ENCODE measurements at regions not wholly inside any gene's neighbourhood (a gene's known extent, or its start where the extent isn't known, plus 50 kb on each side); places are given as distances from the start of the nearest gene placed in this dataset.

- TF ChIP-seq, protein P1, sequence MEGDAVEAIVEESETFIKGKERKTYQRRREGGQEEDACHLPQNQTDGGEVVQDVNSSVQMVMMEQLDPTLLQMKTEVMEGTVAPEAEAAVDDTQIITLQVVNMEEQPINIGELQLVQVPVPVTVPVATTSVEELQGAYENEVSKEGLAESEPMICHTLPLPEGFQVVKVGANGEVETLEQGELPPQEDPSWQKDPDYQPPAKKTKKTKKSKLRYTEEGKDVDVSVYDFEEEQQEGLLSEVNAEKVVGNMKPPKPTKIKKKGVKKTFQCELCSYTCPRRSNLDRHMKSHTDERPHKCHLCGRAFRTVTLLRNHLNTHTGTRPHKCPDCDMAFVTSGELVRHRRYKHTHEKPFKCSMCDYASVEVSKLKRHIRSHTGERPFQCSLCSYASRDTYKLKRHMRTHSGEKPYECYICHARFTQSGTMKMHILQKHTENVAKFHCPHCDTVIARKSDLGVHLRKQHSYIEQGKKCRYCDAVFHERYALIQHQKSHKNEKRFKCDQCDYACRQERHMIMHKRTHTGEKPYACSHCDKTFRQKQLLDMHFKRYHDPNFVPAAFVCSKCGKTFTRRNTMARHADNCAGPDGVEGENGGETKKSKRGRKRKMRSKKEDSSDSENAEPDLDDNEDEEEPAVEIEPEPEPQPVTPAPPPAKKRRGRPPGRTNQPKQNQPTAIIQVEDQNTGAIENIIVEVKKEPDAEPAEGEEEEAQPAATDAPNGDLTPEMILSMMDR (IDR thresholded peaks at IDR 0.05) = no peak
- TF ChIP-seq POLR2A (IDR thresholded peaks at IDR 0.05) = no peak
- no peaks in the 10 kb centered on the region for H3K9me3 ChIP-seq
- H3K27ac ChIP-seq = no peak overlapping the region
- H3K27me3 ChIP-seq = no peaks in the 10 kb centered on the region
- H3K4me3 ChIP-seq (replicated peaks in 1 of 3) = no peak overlapping the region
- no peaks in the 10 kb centered on the region for H3K36me3 ChIP-seq
- WGBS, 2 donors = 83 to 85% methylated on average over 1 of the region's 1 CpG
- H3K4me1 ChIP-seq = no peaks in the 10 kb centered on the region
- intact Hi-C loops (cut with DNase I) = no loop called here
- no peak for DNase-seq
These were observed 400.0 kb downstream of the PLA2G4A start for GRCh38 chr1:187228790-187229189.

GRCh38 chr1:187229496-187229895 lies 400.7 kb downstream of the PLA2G4A start:
- H3K9me3 ChIP-seq = no peaks in the 10 kb centered on the region
- H3K27me3 ChIP-seq = no peaks in the 10 kb centered on the region
- H3K27ac ChIP-seq = no peak overlapping the region
- TF ChIP-seq, protein P1 (IDR thresholded peaks at IDR 0.05) = no peak
- no peak for TF ChIP-seq POLR2A (IDR thresholded peaks at IDR 0.05)
- no peaks in the 10 kb centered on the region for H3K36me3 ChIP-seq
- no peak overlapping the region for H3K4me3 ChIP-seq (replicated peaks in 1 of 3)
- DNase-seq = no peak
- no peaks in the 10 kb centered on the region for H3K4me1 ChIP-seq
- intact Hi-C loops (cut with DNase I) = no loop called here

GRCh38 chr1:187234706-187235105 lies 406.0 kb downstream of the PLA2G4A start:
- 39 to 53% methylated on average over 1 of the region's 1 CpG for WGBS, 2 donors
- intact Hi-C loops (cut with DNase I) = no loop called here
- no peak overlapping the region for H3K4me3 ChIP-seq (replicated peaks in 1 of 3)
- H3K9me3 ChIP-seq = no peaks in the 10 kb centered on the region
- TF ChIP-seq, protein P1 (IDR thresholded peaks at IDR 0.05) = no peak
- TF ChIP-seq POLR2A (IDR thresholded peaks at IDR 0.05) = no peak
- no peaks in the 10 kb centered on the region for H3K36me3 ChIP-seq
- H3K27ac ChIP-seq = no peak overlapping the region
- no peaks in the 10 kb centered on the region for H3K4me1 ChIP-seq
- no peak for DNase-seq
- no peaks in the 10 kb centered on the region for H3K27me3 ChIP-seq

GRCh38 chr1:187236199-187236598 lies 407.4 kb downstream of the PLA2G4A start:
- intact Hi-C loops (cut with DNase I) = no loop called here
- DNase-seq = no peak
- 78 to 83% methylated on average over 2 of the region's 2 CpGs for WGBS, 2 donors
- Histone ChIP-seq H3K4me1 (no peaks in the 10 kb centered on the region), H3K9me3 (no peaks in the 10 kb centered on the region), H3K4me3 (replicated peaks in 1 of 3) (no peak overlapping the region), H3K27ac (no peak overlapping the region), H3K27me3 (no peaks in the 10 kb centered on the region), H3K36me3 (no peaks in the 10 kb centered on the region)
- TF ChIP-seq, protein P1 (IDR thresholded peaks at IDR 0.05) = no peak
- TF ChIP-seq POLR2A (IDR thresholded peaks at IDR 0.05) = no peak

- H3K27me3 ChIP-seq = no peaks in the 10 kb centered on the region
- 54 to 68% methylated on average over 2 of the region's 2 CpGs for WGBS, 2 donors
- H3K4me1 ChIP-seq = no peaks in the 10 kb centered on the region
- no peak for DNase-seq
- no peak overlapping the region for H3K27ac ChIP-seq
- H3K36me3 ChIP-seq = no peaks in the 10 kb centered on the region
- H3K4me3 ChIP-seq (replicated peaks in 1 of 3) = no peak overlapping the region
- H3K9me3 ChIP-seq = no peaks in the 10 kb centered on the region
- no peak for TF ChIP-seq POLR2A (IDR thresholded peaks at IDR 0.05)
- TF ChIP-seq, protein P1 (IDR thresholded peaks at IDR 0.05) = no peak
- intact Hi-C loops (cut with DNase I) = no loop called here
These were observed 407.9 kb downstream of the PLA2G4A start for GRCh38 chr1:187236676-187237075.
